SK-N-DZ (cell line): ENCODE measurements at regions not wholly inside any gene's neighbourhood (a gene's known extent, or its start where the extent isn't known, plus 50 kb on each side); places are given as distances from the start of the nearest gene placed in this dataset.

Source experiments
- DNase-seq: peaks from one replicate; pipeline ENCODE4 v3.0.0-alpha.2; 2015; ENCODE audit warnings: low spot score

- no peak for DNase-seq
These were observed 517.4 kb upstream of the MKI67 start for GRCh38 chr10:128643658-128644057.

DNA sequence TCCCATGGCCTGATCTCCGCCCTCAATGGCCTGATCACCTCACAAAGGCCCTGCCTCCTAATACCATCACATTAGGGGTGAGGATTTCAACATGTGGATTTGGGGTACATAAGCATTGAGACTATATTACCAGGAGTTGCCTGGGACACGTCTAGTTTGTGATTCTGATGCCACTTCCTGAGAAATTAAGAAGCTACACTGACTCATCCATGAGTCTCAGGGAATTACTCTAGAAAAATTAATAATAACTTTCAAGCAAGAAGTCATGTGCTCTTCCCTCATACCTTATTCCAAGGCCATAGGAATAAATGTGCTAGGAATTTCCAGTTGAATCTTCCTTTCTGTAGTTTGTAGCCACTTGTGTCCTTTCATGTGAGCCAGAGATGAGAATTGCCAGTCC, 519.3 kb upstream of the MKI67 start:
- no peak for DNase-seq

- DNase-seq = no peak
These were observed 520.7 kb upstream of the MKI67 start for GRCh38 chr10:128646956-128647355.

GRCh38 chr10:128657548-128657947, 531.3 kb upstream of the MKI67 start:
- no peak for DNase-seq

DNA sequence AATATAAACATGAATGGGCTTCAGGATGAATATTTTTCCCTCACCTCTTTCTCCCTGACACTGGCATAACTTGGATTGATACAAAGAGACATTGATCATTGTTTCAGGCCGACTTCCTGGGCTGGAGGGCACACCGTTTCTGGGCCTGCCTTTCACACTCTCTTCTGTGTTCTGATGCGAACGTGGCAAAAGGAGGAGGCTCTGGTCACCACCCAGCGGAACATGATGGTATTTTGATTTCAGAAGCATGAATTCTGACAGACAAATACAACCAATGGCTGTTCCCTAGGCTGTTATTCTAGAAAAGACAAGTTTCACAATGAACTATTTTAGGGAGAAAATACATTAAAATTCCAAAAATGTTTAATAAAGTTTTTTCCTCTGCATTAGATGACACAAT, 534.5 kb upstream of the MKI67 start:
- DNase-seq = no peak

- no peak for DNase-seq
These were observed 535.4 kb upstream of the MKI67 start for GRCh38 chr10:128661404-128662197.

- no peak for DNase-seq
These were observed 536.3 kb upstream of the MKI67 start for GRCh38 chr10:128662520-128662919.

- no peak for DNase-seq
These were observed 538.5 kb upstream of the MKI67 start for GRCh38 chr10:128664729-128665128.

GRCh38 chr10:128675405-128675804, 549.2 kb upstream of the MKI67 start:
- DNase-seq = no peak

- DNase-seq = no peak
These were observed 553.9 kb upstream of the MKI67 start for GRCh38 chr10:128680116-128680515.

- no peak for DNase-seq
These were observed 558.0 kb upstream of the MKI67 start for GRCh38 chr10:128684215-128684614.

DNA sequence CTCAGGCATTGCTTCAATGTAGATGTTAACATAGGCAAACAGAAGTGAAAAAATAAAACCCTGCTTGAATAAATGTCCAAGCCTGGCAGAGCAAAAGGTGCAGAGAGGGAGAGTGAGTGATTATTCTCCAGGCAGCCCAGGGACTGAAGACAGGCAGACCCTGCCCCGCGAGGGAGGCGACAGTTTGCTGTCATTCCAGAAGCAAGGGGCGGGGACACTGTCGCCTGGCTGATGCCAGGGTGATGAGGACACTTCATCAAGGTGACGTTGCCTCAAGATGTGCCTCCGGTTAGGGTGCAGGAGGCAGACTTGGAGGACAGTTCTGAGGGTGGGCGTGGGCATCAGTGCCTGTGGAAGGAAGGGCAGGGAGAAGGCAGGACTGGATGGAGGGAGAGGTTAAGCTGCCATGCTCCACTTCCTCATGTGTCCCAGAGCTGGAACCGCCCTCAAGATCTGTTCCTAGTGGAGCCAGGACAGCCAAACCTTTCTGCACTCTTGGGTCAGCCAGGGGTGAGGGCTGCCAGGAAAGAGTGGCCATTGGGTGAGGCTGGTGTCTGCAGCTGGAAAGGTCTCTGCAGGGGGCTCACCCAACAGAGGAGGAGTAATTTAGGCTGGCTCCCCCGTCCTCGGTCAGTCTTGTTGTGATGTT, 560.5 kb upstream of the MKI67 start:
- DNase-seq = no peak

GRCh38 chr10:128687408-128687807, 561.2 kb upstream of the MKI67 start:
- no peak for DNase-seq

DNA sequence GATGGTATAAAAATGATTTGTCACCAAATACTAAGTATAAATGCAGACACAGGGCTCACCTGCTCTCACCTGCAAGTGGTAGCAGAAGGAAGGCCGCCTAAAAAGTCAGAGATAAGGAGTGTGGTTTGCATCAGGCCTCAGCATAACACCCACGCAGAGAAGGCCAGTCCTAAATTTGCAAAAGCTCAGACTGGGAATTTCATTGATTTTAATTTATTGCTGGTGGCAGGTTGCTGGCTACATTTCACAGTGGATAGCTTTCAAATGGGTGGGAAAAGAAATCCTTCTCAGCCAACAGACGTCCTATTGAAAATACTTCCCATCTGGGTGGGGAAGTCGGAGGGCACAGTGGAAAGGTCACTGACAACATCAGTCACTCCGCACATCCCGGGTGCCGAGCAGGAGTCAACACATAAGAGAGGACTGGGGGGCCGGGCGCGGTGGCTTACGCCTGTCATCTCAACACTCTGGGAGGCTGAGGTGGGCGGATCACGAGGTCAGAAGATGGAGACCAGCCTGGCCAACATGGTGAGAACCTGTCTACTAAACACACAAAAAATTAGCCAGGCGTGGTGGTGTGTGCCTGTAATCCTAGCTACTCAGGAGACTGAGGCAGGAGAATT, 561.8 kb upstream of the MKI67 start:
- no peak for DNase-seq

- no peak for DNase-seq
These were observed 563.4 kb upstream of the MKI67 start for GRCh38 chr10:128689667-128690066.

DNA sequence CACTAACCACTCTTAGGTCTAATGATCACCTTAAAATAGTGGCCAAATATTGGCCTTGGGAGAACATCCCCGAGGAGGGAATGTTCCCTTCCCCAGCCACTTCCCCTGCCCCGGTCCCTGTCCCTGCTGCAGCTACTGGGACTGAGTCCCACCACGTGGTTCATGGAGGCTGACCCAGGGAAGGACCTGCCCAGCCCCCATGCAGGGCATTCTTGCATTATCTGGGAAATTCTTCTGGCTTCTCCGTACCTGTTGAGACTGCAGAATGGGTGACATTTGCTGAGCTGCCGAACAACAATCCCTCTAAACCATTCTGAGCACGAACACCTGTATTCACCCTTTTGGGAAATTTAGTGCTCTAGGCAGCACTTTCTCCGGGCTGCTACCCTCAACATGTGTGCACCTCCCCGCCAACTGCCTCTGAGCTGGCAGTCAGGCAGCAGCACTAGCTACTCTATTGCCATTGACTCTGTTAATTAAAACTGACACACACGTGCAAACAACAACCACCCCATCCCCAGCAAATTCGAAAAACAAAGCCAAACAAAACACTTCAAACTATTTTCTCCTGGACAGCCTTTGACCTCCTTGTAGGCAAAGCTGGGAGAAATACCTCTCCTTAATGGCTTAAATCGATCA, 567.4 kb upstream of the MKI67 start:
- no peak for DNase-seq

- DNase-seq = no peak
These were observed 568.1 kb upstream of the MKI67 start for GRCh38 chr10:128694168-128694850.

GRCh38 chr10:128694851-128695725, 568.9 kb upstream of the MKI67 start:
- no peak for DNase-seq

- no peak for DNase-seq
These were observed 569.7 kb upstream of the MKI67 start for GRCh38 chr10:128695931-128696330.

DNA sequence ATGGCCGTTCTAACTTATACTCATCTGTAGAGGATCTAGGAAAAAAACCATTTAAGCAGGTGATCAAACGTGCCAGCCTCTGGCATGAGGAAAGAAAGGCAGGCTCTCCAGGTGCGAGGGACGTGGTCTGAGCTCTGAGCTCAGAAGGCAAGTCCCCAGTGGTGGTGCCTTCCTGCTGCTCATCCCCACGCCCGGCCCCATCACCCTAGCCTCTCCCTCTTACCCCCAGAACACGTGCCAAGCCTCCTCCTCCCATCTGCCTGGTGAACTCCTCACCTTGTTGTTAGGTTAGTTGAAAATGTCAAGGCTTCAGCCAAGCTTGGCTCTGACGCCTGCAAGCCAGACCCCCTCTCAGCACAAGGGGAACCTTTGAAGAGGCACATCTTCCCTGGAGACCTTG, 571.2 kb upstream of the MKI67 start:
- DNase-seq = no peak

DNA sequence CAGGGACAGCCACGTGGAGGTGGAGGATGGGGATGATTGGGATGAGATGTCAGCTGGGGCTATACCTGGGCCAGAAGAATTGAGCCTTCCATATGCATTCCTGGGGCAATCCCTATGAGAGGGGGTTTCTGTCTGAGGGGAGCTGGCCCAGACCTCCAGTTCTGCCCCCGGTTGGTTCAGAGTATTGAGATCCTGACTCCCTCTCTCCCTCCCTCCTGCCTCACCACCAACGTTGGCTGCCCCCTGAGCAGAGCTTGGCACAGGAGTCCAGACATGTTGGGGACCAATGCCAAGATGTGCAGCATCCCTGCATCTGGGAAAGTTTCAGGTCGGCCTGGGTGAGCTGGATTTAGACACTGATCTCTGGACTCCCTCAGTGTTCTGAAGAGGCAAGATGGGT, 575.2 kb upstream of the MKI67 start:
- DNase-seq = no peak
